Body of pancreas (tissue), 4 donors: ENCODE measurements at regions not wholly inside any gene's neighbourhood (a gene's known extent, or its start where the extent isn't known, plus 50 kb on each side); places are given as distances from the start of the nearest gene placed in this dataset.

Experiments
- POLR2A ChIP-seq, 3 donors: fragments of 450-650 bp; IDR thresholded peaks; one replicate each; pipeline ENCODE4 v1.6.1; 2016; ENCODE audit warnings: antibody characterized with exemption in 3 of 3, mild to moderate bottlenecking in 2 of 3
- TF ChIP-seq, protein P1 (sequence below), 7 experiments: fragments of 450-650 bp in 4 of 7; fragments of 200-600 bp in 3 of 7; sonication (generic) in 3 of 7; IDR thresholded peaks; one replicate each; pipeline ENCODE4 v1.5.1; 2016 to 2019; ENCODE audit warnings: antibody characterized with exemption in 7 of 7

DNA sequence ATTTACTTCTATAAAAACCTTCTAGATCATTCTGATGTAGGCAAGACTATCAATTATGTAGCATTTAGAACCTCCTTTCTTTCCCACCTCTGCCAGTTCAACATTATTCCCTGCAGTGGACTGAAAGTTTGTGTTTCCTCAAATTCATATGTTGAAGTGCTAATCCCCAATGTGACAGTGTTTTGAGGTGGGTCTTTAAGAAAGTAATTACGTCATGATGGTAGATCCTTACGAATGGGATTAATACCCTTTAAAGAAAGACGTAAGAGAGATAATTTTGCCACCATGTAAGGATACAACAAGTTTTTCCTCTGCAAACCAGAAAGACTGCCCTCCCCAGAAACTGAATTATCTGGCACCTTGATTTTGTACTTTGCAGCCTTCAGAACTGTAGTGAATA lies 1489.7 kb upstream of the SEL1L start:
- TF ChIP-seq, protein P1, sequence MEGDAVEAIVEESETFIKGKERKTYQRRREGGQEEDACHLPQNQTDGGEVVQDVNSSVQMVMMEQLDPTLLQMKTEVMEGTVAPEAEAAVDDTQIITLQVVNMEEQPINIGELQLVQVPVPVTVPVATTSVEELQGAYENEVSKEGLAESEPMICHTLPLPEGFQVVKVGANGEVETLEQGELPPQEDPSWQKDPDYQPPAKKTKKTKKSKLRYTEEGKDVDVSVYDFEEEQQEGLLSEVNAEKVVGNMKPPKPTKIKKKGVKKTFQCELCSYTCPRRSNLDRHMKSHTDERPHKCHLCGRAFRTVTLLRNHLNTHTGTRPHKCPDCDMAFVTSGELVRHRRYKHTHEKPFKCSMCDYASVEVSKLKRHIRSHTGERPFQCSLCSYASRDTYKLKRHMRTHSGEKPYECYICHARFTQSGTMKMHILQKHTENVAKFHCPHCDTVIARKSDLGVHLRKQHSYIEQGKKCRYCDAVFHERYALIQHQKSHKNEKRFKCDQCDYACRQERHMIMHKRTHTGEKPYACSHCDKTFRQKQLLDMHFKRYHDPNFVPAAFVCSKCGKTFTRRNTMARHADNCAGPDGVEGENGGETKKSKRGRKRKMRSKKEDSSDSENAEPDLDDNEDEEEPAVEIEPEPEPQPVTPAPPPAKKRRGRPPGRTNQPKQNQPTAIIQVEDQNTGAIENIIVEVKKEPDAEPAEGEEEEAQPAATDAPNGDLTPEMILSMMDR (IDR thresholded peaks at IDR 0.05), result no peak
- TF ChIP-seq POLR2A (IDR thresholded peaks at IDR 0.05), result no peak
